Tibial artery (tissue), 4 donors: ENCODE measurements at regions not wholly inside any gene's neighbourhood (a gene's known extent, or its start where the extent isn't known, plus 50 kb on each side); places are given as distances from the start of the nearest gene placed in this dataset.
"Not testable (repeated sequence)": the region's sequence is repeated elsewhere in the genome, so short reads cannot be mapped to it uniquely, and the experiment has no call there.

Source experiments
- DNase-seq, 2 donors: peaks; one replicate each; pipeline ENCODE4 v3.0.0-alpha.2; 2019
- H3K27ac ChIP-seq, 2 donors: fragments of 200-600 bp; sonication (generic) in 1 of 2; 1 replicate in 1 of 2; 2 replicates in 1 of 2; pipeline ENCODE4 v1.5.1; 2018 to 2019; ENCODE audit warnings: mild to moderate bottlenecking in 1 of 2
- H3K27me3 ChIP-seq, 2 donors: fragments of 200-600 bp; sonication (generic) in 1 of 2; one replicate each; pipeline versions ENCODE4 v1.5.1 to v1.6.0; 2016 to 2019
- H3K36me3 ChIP-seq, 3 donors: fragments of 200-600 bp; sonication (generic) in 2 of 3; one replicate each; pipeline ENCODE4 v1.5.1; 2016 to 2019; ENCODE audit warnings: mild to moderate bottlenecking in 2 of 3
- H3K4me1 ChIP-seq, 4 donors: fragments of 200-600 bp; sonication (generic) in 2 of 4; 1 replicate in 3 of 4; 2 replicates in 1 of 4; pipeline ENCODE4 v1.5.1; 2016 to 2019
- H3K4me3 ChIP-seq, 2 donors: fragments of 200-600 bp; sonication (generic) in 1 of 2; 1 replicate in 1 of 2; 2 replicates in 1 of 2; pipeline ENCODE4 v1.5.1; 2018 to 2019; ENCODE audit warnings: mild to moderate bottlenecking in 2 of 2
- H3K9me3 ChIP-seq, 3 donors: fragments of 200-600 bp; sonication (generic) in 1 of 3; one replicate each; pipeline ENCODE4 v1.5.1; 2016 to 2019
- intact Hi-C: fragments of 100-400 bp; cut with DNase I; formaldehyde crosslinking; loops from one replicate; pipeline ENCODE4 v1.15.0; 2023; ENCODE audit warnings: low total_unique reads
- TF ChIP-seq, protein P1 (sequence below), 2 experiments: fragments of 200-600 bp in 1 of 2; fragments of 450-650 bp in 1 of 2; IDR thresholded peaks; one replicate each; pipeline ENCODE4 v1.5.1; 2017 to 2019; ENCODE audit warnings: antibody characterized with exemption in 2 of 2, mild to moderate bottlenecking in 1 of 2, moderate library complexity in 1 of 2

DNA sequence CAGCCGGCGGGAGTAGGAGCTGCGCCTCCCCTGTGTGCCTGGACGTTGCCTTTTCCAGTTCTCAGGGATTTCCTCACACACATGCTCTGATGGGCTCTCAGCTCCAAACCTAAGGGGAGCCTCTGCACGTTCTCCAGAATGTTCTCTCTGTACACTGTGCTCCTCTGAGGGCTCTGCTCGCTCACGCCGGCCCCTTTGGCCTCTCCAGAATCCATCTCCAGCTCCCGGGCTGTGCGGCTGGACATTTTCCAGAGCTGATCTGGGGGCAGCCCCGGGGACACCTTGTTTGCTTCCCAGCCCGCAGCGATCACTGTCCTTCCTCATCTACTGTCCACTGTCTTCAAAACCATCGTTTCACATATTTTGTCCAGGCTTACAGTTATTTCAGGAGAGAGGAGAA lies 245.4 kb upstream of the HDAC4 start:
- Histone ChIP-seq H3K36me3 (no peaks in the 10 kb centered on the region), H3K4me1 (no peaks in the 10 kb centered on the region), H3K27me3 (peaks cover 0 to 17% of the 10 kb centered on the region in 2 donors), H3K4me3 (no peak overlapping the region), H3K9me3 (peaks cover 0 to 5% (median 0%) of the 10 kb centered on the region in 3 donors), H3K27ac (no peak overlapping the region)
- TF ChIP-seq, protein P1, sequence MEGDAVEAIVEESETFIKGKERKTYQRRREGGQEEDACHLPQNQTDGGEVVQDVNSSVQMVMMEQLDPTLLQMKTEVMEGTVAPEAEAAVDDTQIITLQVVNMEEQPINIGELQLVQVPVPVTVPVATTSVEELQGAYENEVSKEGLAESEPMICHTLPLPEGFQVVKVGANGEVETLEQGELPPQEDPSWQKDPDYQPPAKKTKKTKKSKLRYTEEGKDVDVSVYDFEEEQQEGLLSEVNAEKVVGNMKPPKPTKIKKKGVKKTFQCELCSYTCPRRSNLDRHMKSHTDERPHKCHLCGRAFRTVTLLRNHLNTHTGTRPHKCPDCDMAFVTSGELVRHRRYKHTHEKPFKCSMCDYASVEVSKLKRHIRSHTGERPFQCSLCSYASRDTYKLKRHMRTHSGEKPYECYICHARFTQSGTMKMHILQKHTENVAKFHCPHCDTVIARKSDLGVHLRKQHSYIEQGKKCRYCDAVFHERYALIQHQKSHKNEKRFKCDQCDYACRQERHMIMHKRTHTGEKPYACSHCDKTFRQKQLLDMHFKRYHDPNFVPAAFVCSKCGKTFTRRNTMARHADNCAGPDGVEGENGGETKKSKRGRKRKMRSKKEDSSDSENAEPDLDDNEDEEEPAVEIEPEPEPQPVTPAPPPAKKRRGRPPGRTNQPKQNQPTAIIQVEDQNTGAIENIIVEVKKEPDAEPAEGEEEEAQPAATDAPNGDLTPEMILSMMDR (IDR thresholded peaks at IDR 0.05) = no peak
- DNase-seq = no peak
- intact Hi-C loops = no loop called here

DNA sequence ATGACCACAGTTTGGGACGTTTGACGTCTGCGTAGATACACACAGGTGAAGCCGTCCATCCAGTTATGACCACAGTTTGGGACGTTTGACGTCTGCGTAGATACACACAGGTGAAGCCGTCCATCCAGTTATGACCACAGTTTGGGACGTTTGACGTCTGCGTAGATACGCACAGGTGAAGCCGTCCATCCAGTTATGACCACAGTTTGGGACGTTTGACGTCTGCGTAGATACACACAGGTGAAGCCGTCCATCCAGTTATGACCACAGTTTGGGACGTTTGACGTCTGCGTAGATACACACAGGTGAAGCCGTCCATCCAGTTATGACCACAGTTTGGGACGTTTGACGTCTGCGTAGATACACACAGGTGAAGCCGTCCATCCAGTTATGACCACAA lies 243.8 kb upstream of the HDAC4 start:
- H3K27me3 ChIP-seq = peaks cover 0 to 22% of the 10 kb centered on the region in 2 donors
- DNase-seq, H3K4me1 ChIP-seq, H3K27ac ChIP-seq, H3K36me3 ChIP-seq, intact Hi-C loops, H3K9me3 ChIP-seq, H3K4me3 ChIP-seq: not testable (repeated sequence)

DNA sequence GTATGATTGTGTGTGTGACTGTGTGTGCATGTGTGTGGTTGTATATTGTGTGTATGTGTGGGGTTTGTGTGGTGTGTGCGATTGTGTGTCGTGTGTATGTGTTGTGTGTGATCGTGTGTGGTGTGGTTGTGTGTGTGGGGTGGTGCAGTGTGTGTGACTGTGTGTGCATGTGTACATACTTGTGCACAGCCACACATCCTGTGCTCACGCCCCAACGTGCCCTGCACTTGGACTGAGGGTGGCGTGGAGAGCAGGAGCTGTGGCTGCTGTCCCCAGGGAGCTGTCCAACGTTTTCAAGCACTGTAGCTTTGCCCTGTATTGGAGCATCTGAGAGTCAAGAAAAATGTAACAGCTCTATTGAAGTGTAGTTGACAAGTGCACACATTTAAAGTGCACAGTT lies 243.2 kb upstream of the HDAC4 start:
- Histone ChIP-seq H3K4me3 (no peak overlapping the region), H3K36me3 (no peaks in the 10 kb centered on the region), H3K27me3 (peaks cover 0 to 25% of the 10 kb centered on the region in 2 donors), H3K27ac (no peak overlapping the region), H3K9me3 (peaks cover 0 to 5% (median 0%) of the 10 kb centered on the region in 3 donors), H3K4me1 (no peaks in the 10 kb centered on the region)
- TF ChIP-seq, protein P1 (IDR thresholded peaks at IDR 0.05) = no peak
- intact Hi-C loops = no loop called here
- DNase-seq = no peak

DNA sequence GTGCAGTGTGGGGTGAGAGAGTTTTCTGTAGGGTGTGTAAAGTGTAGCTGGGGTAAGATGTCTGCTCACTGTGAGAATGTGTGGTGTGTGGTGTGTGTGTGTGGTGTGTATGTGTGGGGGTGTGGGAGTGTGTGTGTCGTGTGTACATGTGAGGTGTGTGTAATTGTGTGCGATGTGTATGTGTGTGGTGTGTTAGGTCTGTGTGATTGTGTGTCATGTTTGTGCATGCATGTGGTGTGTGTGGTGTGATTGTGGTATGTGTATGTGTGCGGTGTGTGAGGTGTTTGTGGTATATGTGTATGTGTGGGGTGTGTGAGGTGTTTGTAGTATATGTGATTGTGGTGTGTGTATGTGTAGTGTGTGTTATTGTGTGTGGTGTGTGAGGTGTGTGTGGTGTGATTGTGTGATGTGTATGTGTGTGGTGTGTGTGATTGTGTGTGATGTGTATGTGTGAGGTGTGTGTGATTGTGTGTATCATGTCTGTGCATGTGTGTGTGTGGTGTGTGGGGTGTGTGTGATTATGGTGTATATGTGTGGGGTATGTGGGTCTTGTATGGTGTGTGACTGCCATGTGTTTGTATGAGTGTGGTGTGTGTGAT lies 241.7 kb upstream of the HDAC4 start:
- TF ChIP-seq, protein P1 (IDR thresholded peaks at IDR 0.05) = no peak
- Histone ChIP-seq H3K9me3 (no peaks in the 10 kb centered on the region), H3K4me1 (no peaks in the 10 kb centered on the region), H3K27ac (no peak overlapping the region), H3K4me3 (no peak overlapping the region), H3K27me3 (peaks cover 0 to 15% of the 10 kb centered on the region in 2 donors), H3K36me3 (no peaks in the 10 kb centered on the region)
- intact Hi-C loops = no loop called here
- no peak for DNase-seq

DNA sequence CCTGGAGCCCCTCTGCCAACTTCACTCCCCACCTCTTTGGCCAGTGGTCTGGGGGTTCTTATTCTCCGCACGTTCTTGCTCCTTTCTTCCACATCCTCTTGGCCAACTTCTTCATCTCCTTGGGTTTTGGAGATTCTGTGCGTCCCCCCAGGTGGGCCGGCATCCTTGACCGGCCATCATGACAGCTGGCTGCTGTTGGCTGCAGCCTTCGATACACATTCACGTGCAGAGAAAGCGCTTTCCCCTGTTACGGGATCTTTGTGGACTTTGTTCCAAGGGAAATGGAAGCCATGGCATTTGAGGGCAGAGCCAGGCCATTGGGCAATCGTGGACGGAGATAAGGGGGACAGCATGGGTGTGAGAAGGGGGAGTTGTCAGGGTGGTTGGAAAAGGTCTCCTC lies 241.1 kb upstream of the HDAC4 start:
- H3K27ac ChIP-seq, DNase-seq, H3K9me3 ChIP-seq, H3K36me3 ChIP-seq, H3K4me1 ChIP-seq, H3K4me3 ChIP-seq, intact Hi-C loops: not testable (repeated sequence)
- H3K27me3 ChIP-seq = peaks cover 0 to 15% of the 10 kb centered on the region in 2 donors

DNA sequence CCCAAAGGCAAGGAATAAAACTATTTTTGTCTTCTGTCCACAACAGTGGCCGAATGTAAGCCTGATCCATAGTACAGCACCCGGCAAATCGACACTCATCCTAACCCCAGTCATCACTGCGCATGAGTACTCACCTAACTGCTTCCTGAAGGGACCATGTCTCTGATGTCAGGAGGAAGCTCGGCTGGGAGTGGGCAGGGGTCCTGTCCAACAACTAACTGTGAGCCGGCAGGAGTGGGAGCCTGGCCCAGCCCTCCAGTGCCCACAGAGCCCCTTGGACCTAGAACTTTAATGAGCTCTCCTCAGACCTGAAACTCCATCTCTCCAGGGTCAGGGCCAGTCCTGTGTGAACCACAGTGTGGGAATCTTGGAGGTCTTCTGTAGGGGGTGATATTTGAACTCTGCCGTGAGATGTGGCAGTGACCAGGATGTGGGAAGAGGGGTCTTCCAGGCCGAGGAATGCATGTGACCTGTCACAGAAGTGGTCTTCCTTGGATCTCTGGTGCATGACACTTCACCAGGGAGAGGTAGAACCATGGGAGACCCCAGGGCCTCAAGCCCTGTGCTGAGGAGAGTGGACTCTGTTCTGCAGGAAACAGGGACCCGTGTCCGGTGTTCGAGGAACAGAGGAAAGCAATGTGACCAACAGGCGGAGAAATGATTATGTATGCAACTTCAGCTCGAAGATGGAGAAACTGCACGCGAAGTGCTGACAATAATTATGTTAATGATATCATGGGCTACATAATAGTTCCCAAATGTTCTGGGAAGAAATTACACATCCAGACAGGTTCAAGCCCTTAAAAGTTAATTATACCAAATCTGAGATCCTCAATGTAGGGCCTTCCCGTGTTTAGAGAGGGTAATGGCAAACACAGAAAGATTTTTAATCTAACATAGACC lies 240.1 kb upstream of the HDAC4 start:
- intact Hi-C loops = no loop called here
- Histone ChIP-seq H3K36me3 (no peaks in the 10 kb centered on the region), H3K27ac (no peak overlapping the region), H3K4me1 (no peaks in the 10 kb centered on the region), H3K27me3 (peaks cover 0 to 15% of the 10 kb centered on the region in 2 donors), H3K9me3 (peaks cover 0 to 8% (median 7%) of the 10 kb centered on the region in 3 donors), H3K4me3 (no peak overlapping the region)
- DNase-seq = no peak
- TF ChIP-seq, protein P1 (IDR thresholded peaks at IDR 0.05) = no peak
